MCF 10A (cell line): ENCODE measurements at regions not wholly inside any gene's neighbourhood (a gene's known extent, or its start where the extent isn't known, plus 50 kb on each side); places are given as distances from the start of the nearest gene placed in this dataset.

Experiments used
- BruUV-seq: library from RNA; stranded (reverse); fragments of 400-500 nt; replicated peaks from 2 replicates; lab custom pipeline; 2021; lab: Mats Ljungman, UMichigan
- CTCF ChIA-PET: fragments of 300-600 bp; sonication (Branson Sonifier 250); formaldehyde crosslinking; extraction: SDS; loops from one replicate; lab custom pipeline; 2021; ENCODE audit warnings: antibody characterized with exemption, inconsistent platforms; lab: Yijun Ruan, JAX
- POLR2A ChIA-PET: fragments of 300-600, 350-650 bp; sonication (Branson Sonifier 250); formaldehyde crosslinking; extraction: SDS; loops from one replicate; lab custom pipeline; 2020; ENCODE audit warnings: antibody characterized with exemption, inconsistent platforms; lab: Yijun Ruan, JAX
- DNase-seq: peaks from one replicate; pipeline ENCODE4 v3.0.0-alpha.2; 2018; ENCODE audit not compliant: unreplicated experiment
- H3K27ac Mint-ChIP-seq: one replicate; pipeline ENCODE4 v1.8.0; 2022; ENCODE audit warnings: mild to moderate bottlenecking, low read depth, mixed read lengths; ENCODE audit not compliant: unreplicated experiment
- H3K27me3 Mint-ChIP-seq: one replicate; pipeline ENCODE4 v1.8.0; 2022; ENCODE audit warnings: mixed read lengths; ENCODE audit not compliant: insufficient read depth, unreplicated experiment
- H3K36me3 Mint-ChIP-seq: one replicate; pipeline ENCODE4 v1.8.0; 2022; ENCODE audit warnings: mild to moderate bottlenecking, moderate library complexity, mixed read lengths; ENCODE audit not compliant: insufficient read depth, unreplicated experiment
- H3K4me1 Mint-ChIP-seq: one replicate; pipeline ENCODE4 v1.8.0; 2022; ENCODE audit warnings: mixed read lengths; ENCODE audit not compliant: insufficient read depth, unreplicated experiment
- H3K4me3 Mint-ChIP-seq: one replicate; pipeline ENCODE4 v1.8.0; 2022; ENCODE audit warnings: mild to moderate bottlenecking, moderate library complexity, mixed read lengths; ENCODE audit not compliant: unreplicated experiment
- H3K9me3 Mint-ChIP-seq: one replicate; pipeline ENCODE4 v1.8.0; 2022; ENCODE audit warnings: mixed read lengths; ENCODE audit not compliant: unreplicated experiment
- intact Hi-C: fragments of 100-400 bp; cut with micrococcal nuclease; formaldehyde crosslinking; loops from 2 replicates; pipeline ENCODE4 v1.14.1; 2022
- TF ChIP-seq, protein P1 (sequence below): fragments of 200-600 bp; IDR thresholded peaks from one replicate; pipeline ENCODE4 v1.8.0; 2022; ENCODE audit warnings: antibody characterized with exemption, mild to moderate bottlenecking; ENCODE audit not compliant: unreplicated experiment

GRCh38 chr10:42431095-42431494 is 207.3 kb downstream of the ZNF33B start:
- H3K27ac Mint-ChIP-seq: no peak overlapping the region
- intact Hi-C loops: no loop called here
- H3K9me3 Mint-ChIP-seq: peaks cover 15% of the 10 kb centered on the region
- no peak for DNase-seq
- TF ChIP-seq, protein P1, sequence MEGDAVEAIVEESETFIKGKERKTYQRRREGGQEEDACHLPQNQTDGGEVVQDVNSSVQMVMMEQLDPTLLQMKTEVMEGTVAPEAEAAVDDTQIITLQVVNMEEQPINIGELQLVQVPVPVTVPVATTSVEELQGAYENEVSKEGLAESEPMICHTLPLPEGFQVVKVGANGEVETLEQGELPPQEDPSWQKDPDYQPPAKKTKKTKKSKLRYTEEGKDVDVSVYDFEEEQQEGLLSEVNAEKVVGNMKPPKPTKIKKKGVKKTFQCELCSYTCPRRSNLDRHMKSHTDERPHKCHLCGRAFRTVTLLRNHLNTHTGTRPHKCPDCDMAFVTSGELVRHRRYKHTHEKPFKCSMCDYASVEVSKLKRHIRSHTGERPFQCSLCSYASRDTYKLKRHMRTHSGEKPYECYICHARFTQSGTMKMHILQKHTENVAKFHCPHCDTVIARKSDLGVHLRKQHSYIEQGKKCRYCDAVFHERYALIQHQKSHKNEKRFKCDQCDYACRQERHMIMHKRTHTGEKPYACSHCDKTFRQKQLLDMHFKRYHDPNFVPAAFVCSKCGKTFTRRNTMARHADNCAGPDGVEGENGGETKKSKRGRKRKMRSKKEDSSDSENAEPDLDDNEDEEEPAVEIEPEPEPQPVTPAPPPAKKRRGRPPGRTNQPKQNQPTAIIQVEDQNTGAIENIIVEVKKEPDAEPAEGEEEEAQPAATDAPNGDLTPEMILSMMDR: no peak
- BruUV-seq: no TSS peak
- ChIA-PET POLR2A (no interaction called here), CTCF (no interaction called here)
- H3K27me3 Mint-ChIP-seq: no peaks in the 10 kb centered on the region
- no peaks in the 10 kb centered on the region for H3K36me3 Mint-ChIP-seq
- no peak overlapping the region for H3K4me3 Mint-ChIP-seq
- no peaks in the 10 kb centered on the region for H3K4me1 Mint-ChIP-seq

DNA sequence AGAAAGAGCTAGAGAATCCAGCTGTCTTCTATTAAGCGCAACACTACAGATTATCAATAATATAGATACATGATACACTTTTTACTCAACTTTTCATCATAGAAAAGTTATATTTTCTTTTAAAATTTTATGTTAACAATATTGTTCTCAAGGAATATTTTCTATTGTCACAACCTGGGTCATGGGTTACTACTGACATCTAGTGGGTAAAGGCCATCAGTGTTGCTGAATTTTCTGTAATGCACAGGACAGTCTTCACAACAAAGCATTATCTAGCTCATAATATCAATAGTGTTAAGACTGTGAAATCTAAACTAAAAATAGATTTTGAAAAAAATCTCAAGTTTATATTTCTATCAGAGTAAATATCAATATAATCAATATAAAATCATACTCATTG is 209.8 kb downstream of the ZNF33B start:
- intact Hi-C loops: no loop called here
- Mint-ChIP-seq H3K4me1 (no peaks in the 10 kb centered on the region), H3K27ac (no peak overlapping the region), H3K36me3 (no peaks in the 10 kb centered on the region), H3K4me3 (no peak overlapping the region), H3K9me3 (peaks cover 16% of the 10 kb centered on the region), H3K27me3 (no peaks in the 10 kb centered on the region)
- no TSS peak for BruUV-seq
- ChIA-PET POLR2A (interaction anchor here (1.3 kb wide), 1 partner anchor 60 kb away, joined by 4 read pairs; no protein-coding TSS in a partner anchor), CTCF (interaction anchor here (0.6 to 2.4 kb wide), 15 partner anchors 15 to 1307 kb away, joined by 3 to 10 read pairs (median 3); no protein-coding TSS in a partner anchor)
- DNase-seq: peak; percentile 8
- TF ChIP-seq, protein P1: peak; percentile 29

DNA sequence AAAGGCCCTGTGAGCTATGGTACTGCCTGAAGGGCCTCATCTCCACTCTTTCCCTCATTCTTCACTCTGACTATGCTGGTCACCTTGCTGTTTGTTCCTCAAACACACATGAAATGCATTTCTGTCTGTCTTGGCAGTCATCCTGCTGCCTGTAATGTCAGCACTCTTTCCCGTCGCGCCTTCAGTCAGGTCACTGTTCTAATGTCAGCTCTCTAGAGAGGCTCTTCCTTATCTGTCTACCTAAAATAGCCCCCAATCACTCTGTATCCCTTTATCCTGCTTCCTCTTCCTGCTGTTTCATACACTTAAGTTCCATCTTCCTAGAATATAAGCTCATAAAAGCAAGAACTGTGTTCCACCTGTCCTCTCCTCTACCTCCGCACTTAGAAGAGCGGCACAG is 215.5 kb downstream of the ZNF33B start:
- TF ChIP-seq, protein P1: no peak
- intact Hi-C loops: no loop called here
- no peaks in the 10 kb centered on the region for H3K4me1 Mint-ChIP-seq
- H3K9me3 Mint-ChIP-seq: peaks cover 26% of the 10 kb centered on the region
- H3K4me3 Mint-ChIP-seq: no peak overlapping the region
- no peaks in the 10 kb centered on the region for H3K36me3 Mint-ChIP-seq
- no TSS peak for BruUV-seq
- CTCF ChIA-PET: interaction anchor here (0.5 to 0.6 kb wide), 2 partner anchors 21 to 552 kb away, joined by 3 to 4 read pairs; no protein-coding TSS in a partner anchor
- POLR2A ChIA-PET: no interaction called here
- H3K27me3 Mint-ChIP-seq: no peaks in the 10 kb centered on the region
- no peak for DNase-seq
- H3K27ac Mint-ChIP-seq: no peak overlapping the region

DNA sequence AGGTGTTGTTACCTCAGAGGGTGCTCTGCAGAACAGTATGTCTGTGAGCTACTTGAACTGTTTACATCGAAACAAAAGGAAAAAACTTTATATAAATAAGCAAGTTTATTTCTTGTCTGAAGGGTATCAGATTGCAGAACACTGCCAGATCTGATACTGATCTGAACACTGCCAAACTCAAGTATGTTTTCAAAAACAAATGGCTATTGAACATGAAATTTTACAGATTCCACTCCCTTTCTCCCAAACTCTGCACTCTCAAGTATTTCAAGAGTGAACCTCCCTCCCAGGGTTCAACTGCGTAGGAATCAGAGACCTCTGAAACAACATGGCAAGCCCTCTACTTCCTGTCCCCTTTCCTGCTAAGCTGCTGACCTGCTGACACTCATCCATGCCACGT is 216.6 kb downstream of the ZNF33B start:
- intact Hi-C loops: no loop called here
- no peak for DNase-seq
- H3K4me3 Mint-ChIP-seq: no peak overlapping the region
- H3K27me3 Mint-ChIP-seq: no peaks in the 10 kb centered on the region
- H3K36me3 Mint-ChIP-seq: no peaks in the 10 kb centered on the region
- CTCF ChIA-PET: interaction anchor here (0.5 kb wide), 1 partner anchor 995 kb away, joined by 3 read pairs; no protein-coding TSS in a partner anchor
- POLR2A ChIA-PET: no interaction called here
- no peak overlapping the region for H3K27ac Mint-ChIP-seq
- H3K9me3 Mint-ChIP-seq: peaks cover 26% of the 10 kb centered on the region
- TF ChIP-seq, protein P1: no peak
- no TSS peak for BruUV-seq
- no peaks in the 10 kb centered on the region for H3K4me1 Mint-ChIP-seq
